ENCODE measurements at regions not wholly inside any gene's neighbourhood (a gene's known extent, or its start where the extent isn't known, plus 50 kb on each side); places are given as distances from the start of the nearest gene placed in this dataset.

GRCh38 chr11:80065086-80065485 lies 624.3 kb upstream of the TENM4 start:
- H3K27ac ChIP-seq (ENCODE audit: low read length), result no peak overlapping the region
- no peaks in the 10 kb centered on the region for H3K36me3 ChIP-seq (ENCODE audit: control insufficient read depth, insufficient read depth, low read length)
- in situ Hi-C loops (cut with HindIII; ENCODE audit: low pct_unique_long_range_greater_than_20kb, low sequenced_read_pairs), result no loop called here
- ChIA-PET CTCF (no interaction called here), POLR2A (no interaction called here)
- no peaks in the 10 kb centered on the region for H3K27me3 ChIP-seq (ENCODE audit: control insufficient read depth, insufficient read depth, low read length)
- TF ChIP-seq TCF7L2 (IDR thresholded peaks at IDR 0.05; ENCODE audit: low read depth, low read length), result no peak
- TF ChIP-seq POLR2AphosphoS5 (IDR thresholded peaks at IDR 0.05; ENCODE audit: low read depth, low read length), result no peak
- TF ChIP-seq REST (IDR thresholded peaks at IDR 0.05; ENCODE audit: insufficient read depth in 1 of 2, low read depth in 2 of 2, low read length in 1 of 2), result no peak
- no peak for TF ChIP-seq CTCF (IDR thresholded peaks at IDR 0.05)
- no peak for TF ChIP-seq SIN3A (IDR thresholded peaks at IDR 0.05; ENCODE audit: borderline replicate concordance, insufficient read depth, low read depth, low read length)
- H3K9me3 ChIP-seq (ENCODE audit: control insufficient read depth, insufficient read depth, low read depth, low read length), result no peaks in the 10 kb centered on the region
- intact Hi-C loops (cut with micrococcal nuclease; ENCODE audit: unreplicated experiment), result no loop called here
- no TSS peak for BruUV-seq (replicated peaks)
- ATAC-seq (no peak), DNase-seq (ENCODE audit: low read depth, low spot score) (no peak)
- H3K4me1 ChIP-seq (ENCODE audit: control insufficient read depth, insufficient read depth, low read length), result no peaks in the 10 kb centered on the region
- H3K4me3 ChIP-seq (ENCODE audit: low read depth in 2 of 2, low read length in 2 of 2), result no peak overlapping the region

- DNase-seq (ENCODE audit: low read depth, low spot score) (no peak), ATAC-seq (no peak)
- CTCF ChIA-PET, result no interaction called here
- TF ChIP-seq REST (IDR thresholded peaks at IDR 0.05; ENCODE audit: insufficient read depth in 1 of 2, low read depth in 2 of 2, low read length in 1 of 2) (no peak), SIN3A (IDR thresholded peaks at IDR 0.05; ENCODE audit: borderline replicate concordance, insufficient read depth, low read depth, low read length) (no peak), CTCF (IDR thresholded peaks at IDR 0.05) (no peak), TCF7L2 (IDR thresholded peaks at IDR 0.05; ENCODE audit: low read depth, low read length) (no peak), POLR2AphosphoS5 (IDR thresholded peaks at IDR 0.05; ENCODE audit: low read depth, low read length) (no peak)
- POLR2A ChIA-PET, result no interaction called here
- intact Hi-C loops (cut with micrococcal nuclease; ENCODE audit: unreplicated experiment), result no loop called here
- no peaks in the 10 kb centered on the region for H3K9me3 ChIP-seq (ENCODE audit: control insufficient read depth, insufficient read depth, low read depth, low read length)
- no peaks in the 10 kb centered on the region for H3K36me3 ChIP-seq (ENCODE audit: control insufficient read depth, insufficient read depth, low read length)
- no peak overlapping the region for H3K4me3 ChIP-seq (ENCODE audit: low read depth in 2 of 2, low read length in 2 of 2)
- in situ Hi-C loops (cut with HindIII; ENCODE audit: low pct_unique_long_range_greater_than_20kb, low sequenced_read_pairs), result no loop called here
- no peaks in the 10 kb centered on the region for H3K4me1 ChIP-seq (ENCODE audit: control insufficient read depth, insufficient read depth, low read length)
- BruUV-seq (replicated peaks), result no TSS peak
- no peak overlapping the region for H3K27ac ChIP-seq (ENCODE audit: low read length)
- no peaks in the 10 kb centered on the region for H3K27me3 ChIP-seq (ENCODE audit: control insufficient read depth, insufficient read depth, low read length)
Observed at GRCh38 chr11:80061056-80061455, 620.2 kb upstream of the TENM4 start.

Measured in Panc1 (cell line).